Tibial artery (tissue), 4 donors: ENCODE measurements at regions not wholly inside any gene's neighbourhood (a gene's known extent, or its start where the extent isn't known, plus 50 kb on each side); places are given as distances from the start of the nearest gene placed in this dataset.

Experiments
- DNase-seq, 2 donors: peaks; one replicate each; pipeline ENCODE4 v3.0.0-alpha.2; 2019
- H3K27ac ChIP-seq, 2 donors: fragments of 200-600 bp; sonication (generic) in 1 of 2; 1 replicate in 1 of 2; 2 replicates in 1 of 2; pipeline ENCODE4 v1.5.1; 2018 to 2019; ENCODE audit warnings: mild to moderate bottlenecking in 1 of 2
- H3K27me3 ChIP-seq, 2 donors: fragments of 200-600 bp; sonication (generic) in 1 of 2; one replicate each; pipeline versions ENCODE4 v1.5.1 to v1.6.0; 2016 to 2019
- H3K36me3 ChIP-seq, 3 donors: fragments of 200-600 bp; sonication (generic) in 2 of 3; one replicate each; pipeline ENCODE4 v1.5.1; 2016 to 2019; ENCODE audit warnings: mild to moderate bottlenecking in 2 of 3
- H3K4me1 ChIP-seq, 4 donors: fragments of 200-600 bp; sonication (generic) in 2 of 4; 1 replicate in 3 of 4; 2 replicates in 1 of 4; pipeline ENCODE4 v1.5.1; 2016 to 2019
- H3K4me3 ChIP-seq, 2 donors: fragments of 200-600 bp; sonication (generic) in 1 of 2; 1 replicate in 1 of 2; 2 replicates in 1 of 2; pipeline ENCODE4 v1.5.1; 2018 to 2019; ENCODE audit warnings: mild to moderate bottlenecking in 2 of 2
- H3K9me3 ChIP-seq, 3 donors: fragments of 200-600 bp; sonication (generic) in 1 of 3; one replicate each; pipeline ENCODE4 v1.5.1; 2016 to 2019
- CTCF ChIP-seq, 2 experiments: fragments of 200-600 bp in 1 of 2; fragments of 450-650 bp in 1 of 2; IDR thresholded peaks; one replicate each; pipeline ENCODE4 v1.5.1; 2017 to 2019; ENCODE audit warnings: antibody characterized with exemption in 2 of 2, mild to moderate bottlenecking in 1 of 2, moderate library complexity in 1 of 2
- intact Hi-C: fragments of 100-400 bp; cut with DNase I; formaldehyde crosslinking; loops from one replicate; pipeline ENCODE4 v1.15.0; 2023; ENCODE audit warnings: low total_unique reads

- Histone ChIP-seq H3K27me3 (no peaks in the 10 kb centered on the region), H3K4me3 (no peak overlapping the region), H3K27ac (no peak overlapping the region), H3K36me3 (peaks cover 0 to 9% (median 7%) of the 10 kb centered on the region in 3 donors), H3K9me3 (peaks cover 0 to 18% (median 10%) of the 10 kb centered on the region in 3 donors), H3K4me1 (no peaks in the 10 kb centered on the region)
- TF ChIP-seq CTCF (IDR thresholded peaks at IDR 0.05) = no peak
- no peak for DNase-seq
- intact Hi-C loops = no loop called here
These were observed 81.6 kb upstream of the CHMP2B start for GRCh38 chr3:87145553-87145952.

- no peak for DNase-seq
- intact Hi-C loops = no loop called here
- Histone ChIP-seq H3K4me3 (no peak overlapping the region), H3K4me1 (no peaks in the 10 kb centered on the region), H3K9me3 (peaks cover 0 to 8% (median 2%) of the 10 kb centered on the region in 3 donors), H3K36me3 (peaks cover 0 to 12% (median 9%) of the 10 kb centered on the region in 3 donors), H3K27me3 (no peaks in the 10 kb centered on the region), H3K27ac (no peak overlapping the region)
- no peak for TF ChIP-seq CTCF (IDR thresholded peaks at IDR 0.05)
These were observed 91.0 kb upstream of the CHMP2B start for GRCh38 chr3:87136066-87136596.

GRCh38 chr3:87135412-87135811, 91.7 kb upstream of the CHMP2B start:
- no peaks in the 10 kb centered on the region for H3K27me3 ChIP-seq
- peaks cover 0 to under 1% (median 0%) of the 10 kb centered on the region in 3 donors for H3K9me3 ChIP-seq
- no peak overlapping the region for H3K4me3 ChIP-seq
- H3K36me3 ChIP-seq = peaks cover 0 to 5% (median 3%) of the 10 kb centered on the region in 3 donors
- H3K27ac ChIP-seq = no peak overlapping the region
- H3K4me1 ChIP-seq = no peaks in the 10 kb centered on the region
- DNase-seq = no peak
- no peak for TF ChIP-seq CTCF (IDR thresholded peaks at IDR 0.05)
- intact Hi-C loops = no loop called here

GRCh38 chr3:87132801-87133200, 94.3 kb upstream of the CHMP2B start:
- TF ChIP-seq CTCF (IDR thresholded peaks at IDR 0.05) = no peak
- Histone ChIP-seq H3K4me3 (no peak overlapping the region), H3K27ac (no peak overlapping the region), H3K4me1 (no peaks in the 10 kb centered on the region), H3K36me3 (no peaks in the 10 kb centered on the region), H3K27me3 (no peaks in the 10 kb centered on the region), H3K9me3 (no peaks in the 10 kb centered on the region)
- no peak for DNase-seq
- intact Hi-C loops = no loop called here

GRCh38 chr3:87128006-87128405, 99.1 kb upstream of the CHMP2B start:
- no peaks in the 10 kb centered on the region for H3K27me3 ChIP-seq
- TF ChIP-seq CTCF (IDR thresholded peaks at IDR 0.05) = no peak
- no peak overlapping the region for H3K4me3 ChIP-seq
- no peaks in the 10 kb centered on the region for H3K4me1 ChIP-seq
- no peak for DNase-seq
- intact Hi-C loops = no loop called here
- H3K36me3 ChIP-seq = no peaks in the 10 kb centered on the region
- no peaks in the 10 kb centered on the region for H3K9me3 ChIP-seq
- H3K27ac ChIP-seq = no peak overlapping the region

GRCh38 chr3:87127281-87127680, 99.8 kb upstream of the CHMP2B start:
- Histone ChIP-seq H3K9me3 (no peaks in the 10 kb centered on the region), H3K4me1 (no peaks in the 10 kb centered on the region), H3K27ac (no peak overlapping the region), H3K36me3 (no peaks in the 10 kb centered on the region), H3K27me3 (no peaks in the 10 kb centered on the region), H3K4me3 (no peak overlapping the region)
- TF ChIP-seq CTCF (IDR thresholded peaks at IDR 0.05) = no peak
- no peak for DNase-seq
- intact Hi-C loops = no loop called here
